ENCODE measurements at regions not wholly inside any gene's neighbourhood (a gene's known extent, or its start where the extent isn't known, plus 50 kb on each side); places are given as distances from the start of the nearest gene placed in this dataset.

DNA sequence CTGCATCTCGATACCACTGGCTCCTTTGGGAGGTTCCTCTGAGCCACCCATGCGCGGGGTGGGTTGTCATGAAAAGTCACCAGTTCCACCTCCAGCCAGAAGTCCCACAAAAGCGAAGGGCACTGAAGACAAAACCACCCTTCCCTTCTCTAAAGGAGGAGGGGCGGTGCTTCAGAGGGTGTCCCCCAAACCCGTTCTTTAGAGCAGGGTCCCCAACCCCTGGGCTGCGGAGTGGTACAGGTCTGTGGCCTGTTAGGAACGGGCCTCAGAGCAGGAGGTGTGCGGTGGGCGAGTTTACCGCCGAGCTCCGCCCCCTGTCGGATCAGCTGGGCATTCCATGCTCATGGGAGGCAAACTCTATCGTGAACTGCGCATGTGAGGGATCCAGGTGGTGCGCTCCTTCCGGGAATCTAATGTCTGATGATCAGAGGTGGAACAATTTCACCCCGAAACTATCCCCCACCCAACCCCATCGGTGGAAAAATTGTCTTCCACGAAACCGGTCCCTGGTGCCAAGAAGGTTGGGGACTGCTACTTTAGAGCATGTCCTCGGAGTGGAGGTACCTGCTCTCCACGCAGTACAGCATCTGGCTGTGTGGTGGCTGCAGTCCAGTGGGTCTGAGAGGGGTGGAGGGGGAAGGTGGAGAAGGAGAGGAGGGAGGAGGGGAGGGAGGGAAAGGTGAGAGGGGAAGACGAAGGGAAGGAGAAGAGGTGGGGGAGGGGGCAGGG is 72.9 kb upstream of the SEPTIN5 start:
- RAD21 ChIA-PET (ENCODE audit: low non-redundant PET in 1 of 2, low total read pairs in 2 of 2, uncharacterized antibody in 2 of 2, unreplicated experiment in 2 of 2): no interaction called here
- CTCF ChIA-PET: interaction anchor here (1.0 kb wide), 2 partner anchors 9 to 22 kb away, joined by 3 read pairs; no protein-coding TSS in a partner anchor
- Histone ChIP-seq H3K9ac (ENCODE audit: low read length) (peak overlapping the region; percentile 28; the same call in 1 of the 2 replicates), H2AFZ (ENCODE audit: low read depth, low read length, poor library complexity, severe bottlenecking) (no peak overlapping the region), H3K4me2 (ENCODE audit: low read length) (peak overlapping the region; percentile 73), H3K4me3 (replicated peaks in 1 of 2; ENCODE audit: low read depth in 1 of 2, low read length in 2 of 2) (peak overlapping the region; percentile 24 to 40), H3K27me3 (ENCODE audit: insufficient read depth, low read length) (no peaks in the 10 kb centered on the region), H3K36me3 (ENCODE audit: control insufficient read depth in 1 of 2, insufficient read depth in 2 of 2, low read length in 2 of 2) (no peaks in the 10 kb centered on the region), H3K79me2 (ENCODE audit: insufficient read depth, low read length) (no peaks in the 10 kb centered on the region), H3K9me3 (ENCODE audit: control insufficient read depth in 1 of 2, insufficient read depth in 1 of 2, low read depth in 1 of 2, low read length in 2 of 2) (peaks cover 0 to 3% of the 10 kb centered on the region in 2 experiments; a peak in 1 of 4 replicates), H3K4me1 (ENCODE audit: control insufficient read depth in 1 of 2, insufficient read depth in 2 of 2, low read length in 2 of 2) (peaks cover 0 to 10% of the 10 kb centered on the region in 2 experiments; a peak in 2 of 4 replicates), H3K27ac (ENCODE audit: low read depth, low read length) (no peak overlapping the region), H4K20me1 (ENCODE audit: insufficient read depth) (no peaks in the 10 kb centered on the region), H3K9me2 (ENCODE audit: insufficient read depth) (no peaks in the 10 kb centered on the region)
- BruUV-seq (replicated peaks): no TSS peak
- peak; percentile 95 for ATAC-seq
- peak; percentile 19 for DNase-seq (ENCODE audit: low read depth, low spot score)
- POLR2A ChIA-PET: no interaction called here
- intact Hi-C loops (cut with micrococcal nuclease): no loop called here
- no peak for TF ChIP-seq ELF1 (IDR thresholded peaks at IDR 0.05; ENCODE audit: borderline replicate concordance, low read depth)
- TF ChIP-seq ZNF274 (IDR thresholded peaks at IDR 0.05; ENCODE audit: low read depth, low read length): no peak
- TF ChIP-seq, protein P1, sequence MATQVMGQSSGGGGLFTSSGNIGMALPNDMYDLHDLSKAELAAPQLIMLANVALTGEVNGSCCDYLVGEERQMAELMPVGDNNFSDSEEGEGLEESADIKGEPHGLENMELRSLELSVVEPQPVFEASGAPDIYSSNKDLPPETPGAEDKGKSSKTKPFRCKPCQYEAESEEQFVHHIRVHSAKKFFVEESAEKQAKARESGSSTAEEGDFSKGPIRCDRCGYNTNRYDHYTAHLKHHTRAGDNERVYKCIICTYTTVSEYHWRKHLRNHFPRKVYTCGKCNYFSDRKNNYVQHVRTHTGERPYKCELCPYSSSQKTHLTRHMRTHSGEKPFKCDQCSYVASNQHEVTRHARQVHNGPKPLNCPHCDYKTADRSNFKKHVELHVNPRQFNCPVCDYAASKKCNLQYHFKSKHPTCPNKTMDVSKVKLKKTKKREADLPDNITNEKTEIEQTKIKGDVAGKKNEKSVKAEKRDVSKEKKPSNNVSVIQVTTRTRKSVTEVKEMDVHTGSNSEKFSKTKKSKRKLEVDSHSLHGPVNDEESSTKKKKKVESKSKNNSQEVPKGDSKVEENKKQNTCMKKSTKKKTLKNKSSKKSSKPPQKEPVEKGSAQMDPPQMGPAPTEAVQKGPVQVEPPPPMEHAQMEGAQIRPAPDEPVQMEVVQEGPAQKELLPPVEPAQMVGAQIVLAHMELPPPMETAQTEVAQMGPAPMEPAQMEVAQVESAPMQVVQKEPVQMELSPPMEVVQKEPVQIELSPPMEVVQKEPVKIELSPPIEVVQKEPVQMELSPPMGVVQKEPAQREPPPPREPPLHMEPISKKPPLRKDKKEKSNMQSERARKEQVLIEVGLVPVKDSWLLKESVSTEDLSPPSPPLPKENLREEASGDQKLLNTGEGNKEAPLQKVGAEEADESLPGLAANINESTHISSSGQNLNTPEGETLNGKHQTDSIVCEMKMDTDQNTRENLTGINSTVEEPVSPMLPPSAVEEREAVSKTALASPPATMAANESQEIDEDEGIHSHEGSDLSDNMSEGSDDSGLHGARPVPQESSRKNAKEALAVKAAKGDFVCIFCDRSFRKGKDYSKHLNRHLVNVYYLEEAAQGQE (IDR thresholded peaks at IDR 0.05; ENCODE audit: low read depth): no peak
- TF ChIP-seq JUND (IDR thresholded peaks at IDR 0.05): no peak
- TF ChIP-seq, protein P2, sequence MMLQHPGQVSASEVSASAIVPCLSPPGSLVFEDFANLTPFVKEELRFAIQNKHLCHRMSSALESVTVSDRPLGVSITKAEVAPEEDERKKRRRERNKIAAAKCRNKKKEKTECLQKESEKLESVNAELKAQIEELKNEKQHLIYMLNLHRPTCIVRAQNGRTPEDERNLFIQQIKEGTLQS (IDR thresholded peaks at IDR 0.05): no peak
- TF ChIP-seq, protein P3, sequence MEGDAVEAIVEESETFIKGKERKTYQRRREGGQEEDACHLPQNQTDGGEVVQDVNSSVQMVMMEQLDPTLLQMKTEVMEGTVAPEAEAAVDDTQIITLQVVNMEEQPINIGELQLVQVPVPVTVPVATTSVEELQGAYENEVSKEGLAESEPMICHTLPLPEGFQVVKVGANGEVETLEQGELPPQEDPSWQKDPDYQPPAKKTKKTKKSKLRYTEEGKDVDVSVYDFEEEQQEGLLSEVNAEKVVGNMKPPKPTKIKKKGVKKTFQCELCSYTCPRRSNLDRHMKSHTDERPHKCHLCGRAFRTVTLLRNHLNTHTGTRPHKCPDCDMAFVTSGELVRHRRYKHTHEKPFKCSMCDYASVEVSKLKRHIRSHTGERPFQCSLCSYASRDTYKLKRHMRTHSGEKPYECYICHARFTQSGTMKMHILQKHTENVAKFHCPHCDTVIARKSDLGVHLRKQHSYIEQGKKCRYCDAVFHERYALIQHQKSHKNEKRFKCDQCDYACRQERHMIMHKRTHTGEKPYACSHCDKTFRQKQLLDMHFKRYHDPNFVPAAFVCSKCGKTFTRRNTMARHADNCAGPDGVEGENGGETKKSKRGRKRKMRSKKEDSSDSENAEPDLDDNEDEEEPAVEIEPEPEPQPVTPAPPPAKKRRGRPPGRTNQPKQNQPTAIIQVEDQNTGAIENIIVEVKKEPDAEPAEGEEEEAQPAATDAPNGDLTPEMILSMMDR (IDR thresholded peaks at IDR 0.05 in 2 of 3, conservative IDR thresholded peaks at IDR 0.05 in 1 of 3; ENCODE audit: borderline replicate concordance in 1 of 3, insufficient read depth in 1 of 3, low read depth in 2 of 3, low read length in 2 of 3): peak in 2 of 3 experiments; percentile 35 to 65; a peak in 4 of 6 replicates
